Parathyroid adenoma (tissue), 2 donors: ENCODE measurements at regions not wholly inside any gene's neighbourhood (a gene's known extent, or its start where the extent isn't known, plus 50 kb on each side); places are given as distances from the start of the nearest gene placed in this dataset.

ENCODE experiments used
- H2AFZ ChIP-seq: fragments of 300-600 bp; sonication (generic); one replicate; pipeline ENCODE4 v1.7.0; 2017; ENCODE audit warnings: antibody characterized with exemption, mild to moderate bottlenecking
- H3K27ac ChIP-seq: fragments of 300-600 bp; sonication (generic); one replicate; pipeline ENCODE4 v1.7.0; 2017
- H3K27me3 ChIP-seq: fragments of 300-600 bp; sonication (generic); one replicate; pipeline ENCODE4 v1.7.0; 2017; ENCODE audit warnings: low read length; ENCODE audit not compliant: control insufficient read depth, insufficient read depth
- H3K36me3 ChIP-seq: fragments of 300-600 bp; sonication (generic); one replicate; pipeline ENCODE4 v1.7.0; 2017; ENCODE audit warnings: low read length; ENCODE audit not compliant: control insufficient read depth, insufficient read depth
- H3K4me1 ChIP-seq: fragments of 300-600 bp; sonication (generic); one replicate; pipeline ENCODE4 v1.7.0; 2017; ENCODE audit warnings: control low read depth
- H3K4me2 ChIP-seq: fragments of 300-600 bp; sonication (generic); one replicate; pipeline ENCODE4 v1.7.0; 2017; ENCODE audit warnings: low read length
- H3K4me3 ChIP-seq: fragments of 300-600 bp; sonication (generic); one replicate; pipeline ENCODE4 v1.7.0; 2017; ENCODE audit warnings: low read depth, low read length
- H3K79me2 ChIP-seq: fragments of 300-600 bp; sonication (generic); one replicate; pipeline ENCODE4 v1.7.0; 2017; ENCODE audit warnings: control low read depth
- H3K9ac ChIP-seq: fragments of 300-600 bp; sonication (generic); one replicate; pipeline ENCODE4 v1.7.0; 2017; ENCODE audit warnings: mild to moderate bottlenecking
- H3K9me3 ChIP-seq: fragments of 300-600 bp; sonication (generic); one replicate; pipeline ENCODE4 v1.7.0; 2017; ENCODE audit warnings: low read length; ENCODE audit not compliant: control insufficient read depth
- TF ChIP-seq, protein P1 (sequence below): fragments of 300-600 bp; sonication (generic); IDR thresholded peaks from one replicate; pipeline ENCODE4 v1.7.0; 2017; ENCODE audit warnings: antibody characterized with exemption, mild to moderate bottlenecking
- donor health status: primary hyperparathyroidism.

DNA sequence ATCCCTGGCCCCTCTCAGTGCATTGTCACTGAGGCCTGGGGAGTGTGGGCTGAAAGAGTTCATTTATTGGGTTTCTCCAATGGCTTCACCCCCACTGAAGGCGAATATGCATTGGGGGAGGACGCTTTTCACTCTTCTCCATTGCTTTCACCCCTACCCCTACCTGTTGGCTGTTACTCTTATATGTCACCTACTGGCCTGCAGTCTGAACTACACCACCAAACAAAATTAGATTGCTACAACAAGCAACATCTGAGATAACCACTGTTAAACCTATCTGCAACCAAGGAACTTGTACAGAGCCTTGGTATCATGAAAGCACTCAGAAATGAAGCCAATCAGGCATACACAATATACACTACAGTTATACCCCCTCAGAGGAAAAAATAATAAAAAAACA, 203.7 kb downstream of the REEP3 start:
- no peaks in the 10 kb centered on the region for H3K9me3 ChIP-seq
- no peak overlapping the region for H3K9ac ChIP-seq
- no peaks in the 10 kb centered on the region for H3K27me3 ChIP-seq
- no peak overlapping the region for H3K4me3 ChIP-seq
- H3K4me1 ChIP-seq, result peaks cover 43% of the 10 kb centered on the region
- H3K79me2 ChIP-seq, result no peaks in the 10 kb centered on the region
- TF ChIP-seq, protein P1, sequence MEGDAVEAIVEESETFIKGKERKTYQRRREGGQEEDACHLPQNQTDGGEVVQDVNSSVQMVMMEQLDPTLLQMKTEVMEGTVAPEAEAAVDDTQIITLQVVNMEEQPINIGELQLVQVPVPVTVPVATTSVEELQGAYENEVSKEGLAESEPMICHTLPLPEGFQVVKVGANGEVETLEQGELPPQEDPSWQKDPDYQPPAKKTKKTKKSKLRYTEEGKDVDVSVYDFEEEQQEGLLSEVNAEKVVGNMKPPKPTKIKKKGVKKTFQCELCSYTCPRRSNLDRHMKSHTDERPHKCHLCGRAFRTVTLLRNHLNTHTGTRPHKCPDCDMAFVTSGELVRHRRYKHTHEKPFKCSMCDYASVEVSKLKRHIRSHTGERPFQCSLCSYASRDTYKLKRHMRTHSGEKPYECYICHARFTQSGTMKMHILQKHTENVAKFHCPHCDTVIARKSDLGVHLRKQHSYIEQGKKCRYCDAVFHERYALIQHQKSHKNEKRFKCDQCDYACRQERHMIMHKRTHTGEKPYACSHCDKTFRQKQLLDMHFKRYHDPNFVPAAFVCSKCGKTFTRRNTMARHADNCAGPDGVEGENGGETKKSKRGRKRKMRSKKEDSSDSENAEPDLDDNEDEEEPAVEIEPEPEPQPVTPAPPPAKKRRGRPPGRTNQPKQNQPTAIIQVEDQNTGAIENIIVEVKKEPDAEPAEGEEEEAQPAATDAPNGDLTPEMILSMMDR, result peak; percentile 9
- peak overlapping the region; percentile 79 for H2AFZ ChIP-seq
- H3K27ac ChIP-seq, result peak overlapping the region; percentile 96
- H3K4me2 ChIP-seq, result no peak overlapping the region
- no peaks in the 10 kb centered on the region for H3K36me3 ChIP-seq

DNA sequence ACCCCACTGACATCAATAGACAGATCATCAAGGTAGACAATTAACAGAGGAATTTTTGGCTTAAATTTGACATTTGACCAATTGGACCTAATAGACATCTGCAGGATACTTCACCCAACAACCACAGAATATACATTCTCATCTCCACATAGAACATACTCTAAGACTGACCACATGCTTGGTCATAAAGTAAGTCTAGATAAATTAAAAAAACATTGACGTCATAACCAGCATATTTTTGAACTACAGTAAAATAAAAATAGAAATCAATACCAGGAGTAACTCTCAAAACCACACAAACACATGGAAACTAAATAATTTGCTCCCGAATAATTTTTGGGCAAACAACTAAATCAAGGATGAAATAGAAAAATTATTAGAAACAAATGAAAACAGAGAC, 205.7 kb downstream of the REEP3 start:
- no peak overlapping the region for H3K4me2 ChIP-seq
- no peaks in the 10 kb centered on the region for H3K9me3 ChIP-seq
- TF ChIP-seq, protein P1, result no peak
- no peaks in the 10 kb centered on the region for H3K79me2 ChIP-seq
- H3K4me1 ChIP-seq, result peaks cover 28% of the 10 kb centered on the region
- no peak overlapping the region for H3K27ac ChIP-seq
- H3K9ac ChIP-seq, result no peak overlapping the region
- H2AFZ ChIP-seq, result no peak overlapping the region
- H3K27me3 ChIP-seq, result no peaks in the 10 kb centered on the region
- H3K4me3 ChIP-seq, result no peak overlapping the region
- H3K36me3 ChIP-seq, result no peaks in the 10 kb centered on the region

DNA sequence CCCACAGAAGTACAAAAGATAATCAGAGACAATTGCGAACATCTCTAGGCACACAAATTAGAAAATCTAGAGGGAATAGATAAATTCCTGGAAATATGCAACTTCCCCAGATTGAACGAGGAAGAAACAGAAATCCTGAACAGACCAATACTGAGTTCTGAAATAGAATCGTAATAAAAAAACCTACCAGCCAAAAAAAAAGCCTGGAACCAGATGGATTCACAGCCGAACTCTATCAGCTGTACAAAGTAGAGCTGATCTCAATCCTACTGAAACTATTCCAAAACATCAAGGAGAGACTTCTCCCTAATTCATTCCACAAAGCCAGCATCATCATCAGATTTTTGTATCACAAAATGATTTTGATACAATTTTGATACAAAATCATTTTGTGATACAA, 206.4 kb downstream of the REEP3 start:
- Histone ChIP-seq H3K4me2 (no peak overlapping the region), H3K4me3 (no peak overlapping the region), H2AFZ (peak overlapping the region; percentile 51), H3K4me1 (peaks cover 21% of the 10 kb centered on the region), H3K27ac (peak overlapping the region; percentile 9), H3K79me2 (no peaks in the 10 kb centered on the region), H3K27me3 (no peaks in the 10 kb centered on the region), H3K9ac (no peak overlapping the region), H3K36me3 (no peaks in the 10 kb centered on the region), H3K9me3 (no peaks in the 10 kb centered on the region)
- TF ChIP-seq, protein P1, result no peak

DNA sequence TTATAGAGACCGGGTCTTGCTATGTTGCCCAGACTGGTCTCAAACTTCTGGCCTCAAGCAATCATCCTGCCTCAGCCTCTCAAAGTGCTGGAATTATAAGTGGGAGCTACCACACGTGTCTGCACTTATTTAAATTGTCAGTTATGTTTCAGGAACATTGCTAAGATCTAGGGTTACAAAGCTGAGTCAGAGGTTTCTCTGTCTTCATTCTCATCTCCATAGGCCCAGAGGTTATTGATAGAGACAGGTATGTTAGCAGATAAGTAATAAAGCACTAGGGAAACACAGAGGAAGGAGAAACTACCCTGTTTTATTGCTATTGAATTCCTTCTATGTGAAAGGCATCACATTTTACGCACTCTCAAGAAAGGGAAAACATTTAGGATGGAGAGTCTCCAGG, 214.1 kb downstream of the REEP3 start:
- no peak overlapping the region for H3K9ac ChIP-seq
- H3K79me2 ChIP-seq, result no peaks in the 10 kb centered on the region
- H3K36me3 ChIP-seq, result no peaks in the 10 kb centered on the region
- H3K4me2 ChIP-seq, result no peak overlapping the region
- no peak overlapping the region for H3K27ac ChIP-seq
- no peak overlapping the region for H3K4me3 ChIP-seq
- TF ChIP-seq, protein P1, result no peak
- H2AFZ ChIP-seq, result peak overlapping the region; percentile 2
- H3K27me3 ChIP-seq, result no peaks in the 10 kb centered on the region
- H3K9me3 ChIP-seq, result no peaks in the 10 kb centered on the region
- H3K4me1 ChIP-seq, result peaks cover 12% of the 10 kb centered on the region

DNA sequence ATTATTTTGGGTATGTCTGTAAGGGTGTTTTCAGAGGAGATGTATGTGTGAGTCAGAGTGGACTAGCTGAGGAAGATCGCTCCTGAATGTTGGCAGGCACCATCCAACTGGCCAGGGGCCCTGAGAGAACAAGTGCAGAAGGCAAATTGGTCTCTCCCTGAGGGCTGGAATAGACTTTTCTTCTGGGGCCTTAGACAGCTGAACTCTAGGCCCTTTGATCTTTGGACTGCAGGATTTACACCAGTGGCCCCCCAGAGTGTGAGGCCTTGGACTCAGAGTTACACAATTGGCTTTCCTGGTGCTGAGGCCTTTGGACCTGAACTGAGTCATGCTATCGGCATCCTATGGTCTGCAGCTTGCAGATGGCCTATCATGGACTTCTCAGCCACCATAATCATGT, 217.2 kb downstream of the REEP3 start:
- no peak overlapping the region for H3K4me3 ChIP-seq
- no peaks in the 10 kb centered on the region for H3K9me3 ChIP-seq
- TF ChIP-seq, protein P1, result no peak
- H3K9ac ChIP-seq, result no peak overlapping the region
- no peaks in the 10 kb centered on the region for H3K36me3 ChIP-seq
- H3K27me3 ChIP-seq, result no peaks in the 10 kb centered on the region
- no peak overlapping the region for H2AFZ ChIP-seq
- H3K4me1 ChIP-seq, result peaks cover 14% of the 10 kb centered on the region
- no peaks in the 10 kb centered on the region for H3K79me2 ChIP-seq
- no peak overlapping the region for H3K27ac ChIP-seq
- no peak overlapping the region for H3K4me2 ChIP-seq
